Osteocyte (in vitro differentiated cells): ENCODE measurements at regions not wholly inside any gene's neighbourhood (a gene's known extent, or its start where the extent isn't known, plus 50 kb on each side); places are given as distances from the start of the nearest gene placed in this dataset.

Source experiments
- DNase-seq: peaks from one replicate; pipeline ENCODE4 v3.0.0; 2021; ENCODE audit warnings: mixed read lengths; ENCODE audit not compliant: unreplicated experiment; ENCODE audit errors: extremely low spot score
- H3K27ac Mint-ChIP-seq: one replicate; pipeline ENCODE4 v1.8.0; 2021; ENCODE audit warnings: mild to moderate bottlenecking, mixed read lengths; ENCODE audit not compliant: unreplicated experiment
- H3K27me3 Mint-ChIP-seq: one replicate; pipeline ENCODE4 v1.8.0; 2021; ENCODE audit warnings: mixed read lengths; ENCODE audit not compliant: unreplicated experiment
- H3K36me3 Mint-ChIP-seq: one replicate; pipeline ENCODE4 v1.8.0; 2021; ENCODE audit warnings: mixed read lengths; ENCODE audit not compliant: unreplicated experiment
- H3K4me1 Mint-ChIP-seq: one replicate; pipeline ENCODE4 v1.8.0; 2021; ENCODE audit warnings: mixed read lengths; ENCODE audit not compliant: unreplicated experiment
- H3K4me3 Mint-ChIP-seq: one replicate; pipeline ENCODE4 v1.8.0; 2021; ENCODE audit warnings: mild to moderate bottlenecking, moderate library complexity, mixed read lengths; ENCODE audit not compliant: unreplicated experiment
- H3K9me3 Mint-ChIP-seq: one replicate; pipeline ENCODE4 v1.8.0; 2021; ENCODE audit warnings: mixed read lengths; ENCODE audit not compliant: unreplicated experiment
- TF ChIP-seq, protein P1 (sequence below): fragments of 200-600 bp; sonication (generic); IDR thresholded peaks from 2 replicates; pipeline ENCODE4 v1.5.0; 2021; ENCODE audit warnings: antibody characterized with exemption, mild to moderate bottlenecking, moderate library complexity

DNA sequence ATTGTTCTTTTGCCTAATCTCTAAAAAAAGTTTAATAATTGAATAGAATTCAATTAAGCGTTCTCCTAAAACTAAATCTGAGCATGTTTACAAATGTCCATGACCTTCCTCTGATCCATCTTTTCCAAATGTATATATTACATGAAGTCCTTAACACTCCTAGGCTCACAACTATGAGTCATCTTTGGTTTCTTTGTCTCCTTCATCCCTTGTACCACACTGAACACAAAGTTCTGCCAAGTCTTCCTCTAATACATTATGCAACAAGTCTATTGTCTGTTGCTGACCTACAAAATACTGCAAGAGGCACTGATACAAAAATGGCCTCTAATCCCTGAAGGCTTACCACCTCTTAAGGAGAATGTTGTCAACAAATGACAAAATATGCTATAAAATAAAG is 550.2 kb downstream of the PYDC2 start:
- Mint-ChIP-seq H3K4me1 (no peaks in the 10 kb centered on the region), H3K27me3 (peaks cover 3% of the 10 kb centered on the region), H3K36me3 (no peaks in the 10 kb centered on the region), H3K27ac (no peak overlapping the region), H3K9me3 (peaks cover 10% of the 10 kb centered on the region), H3K4me3 (no peak overlapping the region)
- TF ChIP-seq, protein P1, sequence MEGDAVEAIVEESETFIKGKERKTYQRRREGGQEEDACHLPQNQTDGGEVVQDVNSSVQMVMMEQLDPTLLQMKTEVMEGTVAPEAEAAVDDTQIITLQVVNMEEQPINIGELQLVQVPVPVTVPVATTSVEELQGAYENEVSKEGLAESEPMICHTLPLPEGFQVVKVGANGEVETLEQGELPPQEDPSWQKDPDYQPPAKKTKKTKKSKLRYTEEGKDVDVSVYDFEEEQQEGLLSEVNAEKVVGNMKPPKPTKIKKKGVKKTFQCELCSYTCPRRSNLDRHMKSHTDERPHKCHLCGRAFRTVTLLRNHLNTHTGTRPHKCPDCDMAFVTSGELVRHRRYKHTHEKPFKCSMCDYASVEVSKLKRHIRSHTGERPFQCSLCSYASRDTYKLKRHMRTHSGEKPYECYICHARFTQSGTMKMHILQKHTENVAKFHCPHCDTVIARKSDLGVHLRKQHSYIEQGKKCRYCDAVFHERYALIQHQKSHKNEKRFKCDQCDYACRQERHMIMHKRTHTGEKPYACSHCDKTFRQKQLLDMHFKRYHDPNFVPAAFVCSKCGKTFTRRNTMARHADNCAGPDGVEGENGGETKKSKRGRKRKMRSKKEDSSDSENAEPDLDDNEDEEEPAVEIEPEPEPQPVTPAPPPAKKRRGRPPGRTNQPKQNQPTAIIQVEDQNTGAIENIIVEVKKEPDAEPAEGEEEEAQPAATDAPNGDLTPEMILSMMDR, result no peak
- no peak for DNase-seq

DNA sequence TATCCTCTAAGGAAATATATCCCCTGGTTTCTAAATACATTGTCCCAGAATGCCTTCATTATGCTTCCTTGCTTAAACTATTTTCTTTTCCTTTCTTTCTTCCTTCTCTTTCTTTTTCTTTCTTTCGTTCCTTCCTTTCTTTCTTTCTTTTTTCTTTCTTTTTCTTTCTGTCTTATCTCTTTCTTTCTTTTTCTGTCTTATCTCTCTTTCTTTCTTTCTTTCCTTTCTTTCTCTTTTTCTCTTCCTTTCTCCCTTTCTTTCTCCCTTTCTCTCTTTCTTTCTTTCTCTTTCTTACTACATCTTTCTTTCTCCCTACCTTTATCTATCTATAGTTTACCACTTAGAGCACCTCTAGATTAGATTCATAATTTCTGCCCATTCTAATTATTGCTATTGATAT is 552.1 kb downstream of the PYDC2 start:
- Mint-ChIP-seq H3K4me1 (no peaks in the 10 kb centered on the region), H3K27ac (no peak overlapping the region), H3K36me3 (no peaks in the 10 kb centered on the region), H3K4me3 (no peak overlapping the region), H3K27me3 (peaks cover 3% of the 10 kb centered on the region), H3K9me3 (peaks cover 10% of the 10 kb centered on the region)
- no peak for DNase-seq
- TF ChIP-seq, protein P1, result no peak

DNA sequence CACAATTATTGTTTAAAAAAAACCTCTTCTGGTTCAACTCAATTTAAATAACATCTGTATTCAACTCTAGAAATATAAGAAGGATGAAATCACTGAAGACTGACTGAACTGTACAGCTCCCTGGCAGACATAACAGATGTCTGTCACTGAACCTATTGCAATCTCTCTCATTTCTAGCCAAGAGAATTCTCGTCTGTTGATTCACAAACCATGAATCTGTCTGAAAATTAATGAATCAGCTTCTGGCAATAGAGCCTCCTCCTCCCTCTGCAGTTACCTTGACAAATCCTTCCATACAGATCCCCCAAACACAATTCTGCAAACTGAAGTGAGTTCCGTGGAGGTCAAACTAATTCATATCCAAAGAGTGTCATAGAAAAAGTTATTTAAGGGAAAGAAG is 561.4 kb downstream of the PYDC2 start:
- no peaks in the 10 kb centered on the region for H3K36me3 Mint-ChIP-seq
- TF ChIP-seq, protein P1, result no peak
- DNase-seq, result no peak
- no peak overlapping the region for H3K27ac Mint-ChIP-seq
- peaks cover 16% of the 10 kb centered on the region for H3K9me3 Mint-ChIP-seq
- peaks cover 8% of the 10 kb centered on the region for H3K27me3 Mint-ChIP-seq
- no peak overlapping the region for H3K4me3 Mint-ChIP-seq
- no peaks in the 10 kb centered on the region for H3K4me1 Mint-ChIP-seq

DNA sequence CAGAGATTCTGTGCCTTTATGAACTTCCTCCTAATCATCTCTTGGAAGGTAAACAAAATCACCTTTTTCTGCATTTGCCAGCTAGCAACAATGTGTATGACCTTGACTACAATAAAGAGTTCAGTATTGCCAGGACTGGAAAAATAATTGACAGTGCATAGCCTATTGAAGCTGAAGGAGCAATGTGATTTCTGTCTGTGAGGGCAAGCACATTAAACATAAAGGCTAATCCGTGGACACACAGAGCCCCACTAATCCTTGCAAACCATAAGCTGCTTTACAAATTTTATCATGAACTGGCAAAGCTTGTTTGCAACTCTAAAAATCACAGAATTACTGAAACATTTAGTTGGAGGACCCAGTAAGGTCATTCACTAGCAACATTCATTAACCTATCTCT is 563.8 kb downstream of the PYDC2 start:
- no peaks in the 10 kb centered on the region for H3K4me1 Mint-ChIP-seq
- H3K9me3 Mint-ChIP-seq, result peaks cover 4% of the 10 kb centered on the region

DNA sequence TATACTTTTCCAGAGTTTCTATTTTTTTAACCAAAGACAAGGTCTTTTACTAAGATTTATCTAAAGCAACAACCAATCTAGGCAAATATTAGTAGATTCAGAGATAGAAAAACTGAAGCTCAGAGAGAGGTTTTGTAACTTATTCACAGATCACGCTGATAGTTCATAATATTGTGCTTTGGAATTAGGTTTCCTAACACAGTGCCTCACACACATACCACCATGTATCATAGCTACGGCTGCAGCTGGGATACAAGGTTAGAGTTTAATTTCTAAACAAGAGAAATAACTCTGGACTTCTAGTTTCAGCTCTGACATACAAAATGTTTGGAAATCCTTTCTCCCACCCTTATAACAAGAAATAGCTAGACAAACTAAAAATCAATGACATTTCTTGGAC is 565.7 kb downstream of the PYDC2 start:
- TF ChIP-seq, protein P1, result no peak
- no peak for DNase-seq
- no peaks in the 10 kb centered on the region for H3K9me3 Mint-ChIP-seq
- H3K27me3 Mint-ChIP-seq, result peaks cover 8% of the 10 kb centered on the region
- H3K4me3 Mint-ChIP-seq, result no peak overlapping the region
- H3K4me1 Mint-ChIP-seq, result no peaks in the 10 kb centered on the region
- no peaks in the 10 kb centered on the region for H3K36me3 Mint-ChIP-seq
- no peak overlapping the region for H3K27ac Mint-ChIP-seq

More for the DNA sequence above, 563.8 kb downstream of the PYDC2 start:
- TF ChIP-seq, protein P1, result no peak
- H3K36me3 Mint-ChIP-seq, result no peaks in the 10 kb centered on the region
- peaks cover 8% of the 10 kb centered on the region for H3K27me3 Mint-ChIP-seq
- DNase-seq, result no peak
- H3K27ac Mint-ChIP-seq, result no peak overlapping the region
- H3K4me3 Mint-ChIP-seq, result no peak overlapping the region
